HPDE6-E6E7 (cell line): ENCODE measurements at regions not wholly inside any gene's neighbourhood (a gene's known extent, or its start where the extent isn't known, plus 50 kb on each side); places are given as distances from the start of the nearest gene placed in this dataset.
"Not testable (repeated sequence)": the region's sequence is repeated elsewhere in the genome, so short reads cannot be mapped to it uniquely, and the experiment has no call there.

ENCODE experiments used
- DNase-seq: peaks from one replicate; pipeline ENCODE4 v3.0.0; 2011; ENCODE audit warnings: missing footprints; ENCODE audit errors: extremely low spot score

DNA sequence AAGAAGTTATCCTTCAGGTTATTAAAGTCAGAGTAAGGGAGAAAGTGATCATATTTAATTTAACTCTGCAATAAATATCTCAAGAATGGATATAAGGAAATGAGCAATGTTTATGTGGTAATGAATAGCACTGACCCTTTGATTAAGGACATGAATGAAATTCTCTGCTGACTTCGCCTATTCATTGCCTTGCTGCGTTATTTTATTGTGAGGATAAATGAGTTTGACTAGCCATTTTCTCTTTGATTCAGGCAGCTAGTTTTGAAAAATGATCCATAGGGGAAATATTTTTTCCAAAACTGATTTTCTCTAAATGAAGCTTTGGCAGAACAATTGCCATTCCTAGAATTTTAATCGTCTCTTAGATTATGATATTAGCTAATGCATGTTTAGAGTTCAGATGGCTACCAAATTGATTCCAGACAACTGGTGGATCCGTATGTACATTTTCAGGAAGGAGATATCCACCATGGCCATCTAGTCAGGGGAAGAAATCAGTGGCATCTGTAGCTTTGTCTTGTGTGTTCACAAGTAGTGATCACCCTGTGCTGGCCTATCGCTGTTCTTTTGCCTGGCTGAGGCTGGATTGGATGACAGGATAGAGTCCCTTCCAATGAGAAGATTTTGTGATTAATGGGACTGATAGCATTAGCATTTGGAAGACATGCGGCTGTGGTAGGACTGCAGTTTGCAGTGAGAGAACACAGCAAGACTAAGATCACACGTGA, 302.3 kb upstream of the RGS6 start:
- DNase-seq, result no peak

GRCh38 chr14:71631030-71631429, 301.2 kb upstream of the RGS6 start:
- DNase-seq, result not testable (repeated sequence)

- no peak for DNase-seq
Measured at GRCh38 chr14:71632440-71632946, 299.7 kb upstream of the RGS6 start.

DNA sequence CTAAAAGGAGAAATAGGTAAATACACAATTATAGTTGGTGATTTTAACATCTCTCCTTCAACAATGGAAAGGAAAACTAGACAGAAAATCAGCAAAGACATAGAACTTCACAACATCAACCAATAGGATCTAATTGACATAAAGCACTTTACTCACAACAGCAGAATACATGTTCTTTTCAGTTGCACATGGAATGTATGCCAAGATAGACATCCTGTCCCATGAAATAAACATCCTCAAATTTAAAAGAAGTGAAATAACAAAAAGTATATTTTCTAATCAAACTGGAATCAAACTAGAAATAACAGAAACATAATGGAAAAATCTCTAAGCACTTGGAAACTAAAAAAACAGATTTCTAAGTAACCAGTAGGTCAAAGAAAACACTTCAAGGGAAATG, 296.2 kb upstream of the RGS6 start:
- no peak for DNase-seq

- no peak for DNase-seq
Measured at GRCh38 chr14:71636820-71637471, 295.3 kb upstream of the RGS6 start.

- DNase-seq, result no peak
Measured at GRCh38 chr14:71638523-71639196, 293.6 kb upstream of the RGS6 start.

- DNase-seq, result no peak
Measured at GRCh38 chr14:71642715-71643114, 289.5 kb upstream of the RGS6 start.

DNA sequence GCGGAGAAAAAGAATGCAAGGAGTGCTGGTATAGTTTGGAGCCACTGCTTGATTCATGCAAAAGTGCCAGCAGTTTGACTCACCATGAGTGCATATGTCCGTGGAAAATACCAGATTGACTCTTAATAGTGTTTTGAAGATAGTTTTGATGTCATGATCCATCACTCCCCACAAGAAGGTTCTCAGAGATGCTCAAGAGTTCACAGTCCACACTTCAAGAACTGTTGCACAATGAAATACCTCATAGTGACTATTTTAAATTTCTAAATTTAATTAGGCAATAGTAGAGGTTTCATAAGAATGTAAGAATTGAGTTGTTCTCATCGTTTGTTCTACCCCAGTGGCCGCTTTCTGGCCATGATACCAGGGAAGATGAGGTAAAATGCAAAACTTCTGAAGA, 286.6 kb upstream of the RGS6 start:
- no peak for DNase-seq

DNA sequence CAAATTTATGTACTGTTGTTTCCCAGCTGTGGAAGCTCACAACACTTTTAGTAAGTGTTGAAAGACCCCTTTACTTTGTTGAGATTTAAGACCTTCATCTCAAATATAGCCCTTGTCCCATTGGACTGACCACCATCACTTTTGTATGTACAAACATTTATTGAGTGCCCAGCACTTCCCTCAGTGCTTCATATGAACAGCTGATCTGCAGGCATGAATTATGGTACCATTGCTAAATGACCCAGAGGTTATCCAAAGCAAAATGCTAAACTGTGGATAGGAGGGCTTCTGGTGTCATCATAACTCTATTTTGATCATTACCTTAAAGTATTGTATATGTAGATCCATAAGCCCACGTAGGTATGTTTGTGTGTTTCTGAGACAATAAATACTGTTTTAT, 285.7 kb upstream of the RGS6 start:
- no peak for DNase-seq

- DNase-seq, result peak; percentile 41
Measured at GRCh38 chr14:71647086-71647784, 285.0 kb upstream of the RGS6 start.

GRCh38 chr14:71648725-71649124, 283.5 kb upstream of the RGS6 start:
- DNase-seq, result no peak

DNA sequence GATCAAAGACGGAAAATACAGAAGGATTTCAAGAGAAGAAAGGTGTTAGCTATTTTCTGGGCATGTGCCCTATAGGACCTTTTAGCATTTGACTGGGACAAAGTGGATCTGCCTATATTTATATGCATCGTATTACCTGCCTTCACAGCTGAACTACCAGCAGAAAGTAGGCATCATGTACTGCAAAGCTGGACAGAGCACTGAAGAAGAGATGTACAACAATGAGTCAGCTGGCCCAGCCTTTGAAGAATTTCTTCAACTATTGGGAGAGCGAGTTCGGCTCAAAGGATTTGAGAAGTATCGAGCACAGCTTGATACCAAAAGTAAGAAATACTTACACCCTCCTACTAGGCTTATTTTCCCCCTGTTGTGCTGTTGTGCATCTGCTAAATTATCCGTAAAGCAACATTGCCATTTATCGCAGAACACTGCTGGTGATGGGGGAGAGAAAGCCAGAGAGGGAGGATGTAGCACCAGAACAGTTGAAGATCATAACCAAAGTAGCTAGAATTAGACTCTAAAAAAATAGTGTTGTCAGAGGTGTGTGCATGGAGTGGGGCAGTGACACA, 282.0 kb upstream of the RGS6 start:
- DNase-seq, result no peak

GRCh38 chr14:71651228-71651627, 281.0 kb upstream of the RGS6 start:
- no peak for DNase-seq

- DNase-seq, result no peak
Measured at GRCh38 chr14:71652368-71652767, 279.9 kb upstream of the RGS6 start.

DNA sequence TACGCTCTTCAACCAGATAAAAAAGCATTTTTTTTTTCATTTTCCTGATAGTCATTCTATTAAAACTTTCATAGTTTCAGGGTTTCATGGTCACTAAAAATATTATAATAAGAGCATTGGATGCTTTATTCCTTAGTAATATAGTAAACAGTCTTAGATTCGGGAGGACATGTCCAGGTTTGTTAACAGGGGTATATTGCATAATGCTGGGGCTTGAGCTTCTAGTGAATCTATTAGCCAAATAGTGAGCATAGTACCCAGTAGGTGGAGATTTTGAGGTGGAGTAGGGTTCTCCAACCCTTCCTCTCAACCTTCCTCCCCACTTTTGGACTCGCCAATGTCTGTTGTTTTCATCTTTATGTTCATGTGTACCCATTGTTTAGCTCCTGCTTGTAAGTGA, 277.4 kb upstream of the RGS6 start:
- no peak for DNase-seq

- DNase-seq, result no peak
Measured at GRCh38 chr14:71658261-71658860, 273.9 kb upstream of the RGS6 start.

GRCh38 chr14:71659159-71659558, 273.1 kb upstream of the RGS6 start:
- DNase-seq, result no peak

GRCh38 chr14:71661441-71661840, 270.8 kb upstream of the RGS6 start:
- no peak for DNase-seq

DNA sequence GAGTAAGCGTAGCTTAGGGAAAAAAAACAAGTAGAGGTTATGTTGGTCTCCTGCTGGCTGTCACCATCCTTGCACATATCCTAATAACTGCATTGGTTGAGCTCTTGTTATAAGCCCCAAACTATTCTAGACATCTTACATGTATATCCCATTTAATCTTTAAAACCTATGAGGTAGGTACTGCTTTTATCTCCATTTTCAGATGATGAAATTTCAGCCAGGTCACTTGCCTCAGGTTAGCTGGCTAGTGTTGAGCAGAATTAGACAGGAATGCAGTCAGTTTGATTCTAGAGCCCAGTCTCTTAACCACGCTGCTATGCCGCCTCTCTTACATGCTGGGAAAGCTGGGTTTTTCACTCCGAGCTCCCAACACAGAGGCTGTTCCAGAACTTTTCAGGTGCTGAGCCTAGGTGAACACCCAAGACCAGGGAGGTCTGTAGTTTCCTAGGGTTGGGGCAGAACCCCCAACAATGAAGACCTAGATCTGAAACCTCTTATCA, 269.9 kb upstream of the RGS6 start:
- DNase-seq, result no peak

DNA sequence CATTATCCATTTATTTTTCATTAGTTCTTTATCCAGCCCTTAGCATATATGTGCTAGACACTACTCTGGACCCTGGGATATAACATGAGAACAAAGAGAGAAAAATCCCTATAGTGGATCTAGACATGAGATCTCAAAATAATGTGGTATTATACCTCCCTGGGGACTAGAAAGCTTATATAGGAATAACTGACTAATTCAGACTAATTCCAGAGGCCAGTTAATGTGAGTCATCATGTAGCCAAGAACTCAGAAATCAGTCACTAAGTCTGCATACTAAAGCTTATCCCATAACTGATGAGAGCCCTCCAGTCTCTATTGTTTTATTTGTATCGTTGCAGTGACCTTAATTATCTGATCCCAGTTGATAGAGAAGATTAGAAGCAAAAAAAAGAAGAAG, 267.1 kb upstream of the RGS6 start:
- DNase-seq, result no peak

GRCh38 chr14:71665781-71666180, 266.4 kb upstream of the RGS6 start:
- DNase-seq, result no peak
